Activated gamma-delta T cell treated with Interleukin-2 at 50 U/mL for 16 hours (primary cell): ENCODE measurements at regions not wholly inside any gene's neighbourhood (a gene's known extent, or its start where the extent isn't known, plus 50 kb on each side); places are given as distances from the start of the nearest gene placed in this dataset.

ENCODE experiments used
- DNase-seq: peaks from one replicate; pipeline ENCODE4 v3.0.0-alpha.2; 2020

- DNase-seq, result no peak
These were observed 1254.2 kb upstream of the SLC10A2 start for GRCh38 chr13:104320446-104320845.

DNA sequence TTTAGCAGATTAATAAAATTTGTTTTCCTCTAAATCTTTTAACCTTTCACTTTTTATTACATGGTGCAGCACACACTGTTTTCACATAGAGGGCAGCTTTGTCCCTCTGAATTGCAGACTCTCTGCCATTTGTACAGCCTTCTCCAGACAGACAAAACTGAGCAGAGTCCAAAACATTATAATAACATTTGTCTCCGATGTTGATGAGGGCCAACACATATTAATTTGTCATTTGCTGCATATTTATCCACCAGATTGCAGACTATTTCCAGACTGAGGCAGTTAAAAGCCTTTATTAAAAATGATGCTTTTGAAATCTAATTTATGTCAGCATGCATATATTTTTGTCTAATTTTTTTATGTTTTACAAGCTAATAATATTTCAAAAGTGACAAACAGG is 1251.9 kb upstream of the SLC10A2 start:
- no peak for DNase-seq

DNA sequence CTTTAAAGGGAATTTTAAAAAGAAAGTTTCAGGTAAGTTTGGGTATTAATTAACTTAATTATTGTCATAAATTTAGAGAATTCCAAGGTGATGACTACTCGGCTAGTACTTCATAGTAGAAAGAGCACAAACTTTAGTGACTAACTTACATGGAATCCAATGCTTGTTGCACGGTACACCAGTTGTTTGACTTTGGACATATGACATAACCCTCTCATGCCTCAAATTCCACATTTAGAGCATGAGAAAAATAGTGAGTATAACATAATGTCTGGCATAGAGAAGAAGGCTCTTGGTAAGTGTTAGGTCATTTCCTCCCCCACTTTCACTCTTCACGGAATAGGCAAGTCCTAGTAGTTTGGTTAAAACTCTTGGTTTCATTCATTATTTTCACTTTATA is 1249.4 kb upstream of the SLC10A2 start:
- no peak for DNase-seq

DNA sequence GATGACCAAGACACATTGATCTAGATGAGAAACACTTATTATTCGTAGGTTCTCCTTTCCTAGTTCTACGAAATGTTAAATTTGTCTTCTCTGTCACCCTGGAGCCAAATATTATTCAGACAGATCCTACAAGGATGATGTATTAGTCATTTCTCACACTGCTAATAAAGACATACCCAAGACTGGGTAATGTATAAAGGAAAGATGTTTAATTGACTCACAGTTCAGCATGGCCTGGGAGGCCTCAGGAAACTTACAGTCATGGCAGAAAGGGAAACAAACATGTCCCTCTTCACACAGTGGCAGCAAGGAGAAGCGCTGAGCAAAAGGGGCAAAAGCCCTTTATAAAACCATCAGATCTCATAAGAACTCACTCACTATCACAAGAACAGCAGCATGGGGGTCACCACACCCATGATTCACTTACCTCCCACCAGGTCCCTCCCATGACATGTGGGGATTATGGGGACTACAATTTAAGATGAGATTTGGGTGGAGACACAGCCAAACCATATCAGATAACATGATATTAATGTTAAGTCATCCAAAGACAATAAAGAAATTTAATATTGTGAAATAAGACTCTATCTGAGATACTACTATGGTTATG is 1248.8 kb upstream of the SLC10A2 start:
- DNase-seq, result no peak

- no peak for DNase-seq
These were observed 1248.1 kb upstream of the SLC10A2 start for GRCh38 chr13:104314321-104314720.

DNA sequence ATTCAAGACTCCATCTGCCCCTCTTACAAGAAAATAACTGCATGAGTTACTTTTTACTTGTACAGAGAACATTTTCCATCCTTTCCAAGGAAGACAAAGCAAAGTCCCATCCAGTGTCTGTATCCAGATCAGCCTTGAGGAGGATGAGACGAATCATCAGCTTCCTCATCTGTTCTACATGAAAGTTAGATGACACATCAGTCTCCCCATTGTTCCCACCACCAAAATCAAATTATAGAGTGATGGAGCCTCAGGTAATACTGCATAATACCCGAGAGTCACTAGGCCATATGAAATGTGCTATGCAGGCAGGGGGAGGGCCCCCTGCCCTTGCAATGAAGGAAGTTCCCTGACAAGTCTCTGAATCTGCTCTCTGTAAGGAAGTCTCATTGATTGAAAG is 1244.6 kb upstream of the SLC10A2 start:
- no peak for DNase-seq

DNA sequence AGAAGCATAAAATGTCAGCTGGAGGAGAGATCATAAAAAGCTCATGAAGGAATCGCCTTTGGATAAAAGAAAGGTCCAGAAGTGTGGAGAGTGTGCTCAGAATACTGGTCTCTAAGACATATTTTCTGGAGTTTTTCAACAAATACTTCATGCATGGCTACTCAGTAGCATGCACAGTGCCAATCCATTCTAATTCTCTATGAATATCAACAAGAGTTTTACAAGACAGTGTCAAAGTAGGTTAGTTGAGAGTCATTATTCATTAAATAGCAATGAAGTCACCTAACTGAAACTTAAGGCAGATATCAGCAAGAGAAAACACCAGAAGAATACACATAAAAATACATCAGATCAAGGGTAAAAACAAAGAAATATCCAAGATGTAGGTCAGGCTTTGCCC is 1243.2 kb upstream of the SLC10A2 start:
- DNase-seq, result no peak

GRCh38 chr13:104301171-104301975 is 1235.2 kb upstream of the SLC10A2 start:
- DNase-seq, result no peak

GRCh38 chr13:104297075-104297474 is 1230.9 kb upstream of the SLC10A2 start:
- DNase-seq, result no peak

DNA sequence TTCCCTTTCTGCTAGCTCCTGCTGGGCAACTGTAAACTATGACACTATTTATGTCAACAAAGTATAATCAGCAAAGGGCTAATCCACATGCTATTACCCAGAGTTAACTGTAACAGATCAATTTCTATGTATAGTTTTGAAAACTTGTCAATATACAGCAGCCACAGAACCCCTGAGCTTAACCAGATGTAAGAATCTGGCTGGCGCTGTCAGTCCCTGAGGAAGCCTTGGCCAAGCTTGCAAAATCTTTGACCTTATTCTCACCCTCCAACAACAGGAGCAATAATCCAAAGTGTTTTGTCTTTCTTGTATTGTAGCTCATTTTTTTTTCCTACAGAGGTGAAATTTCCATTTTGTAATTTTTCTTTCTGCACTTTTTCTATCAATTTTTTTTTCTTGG is 1230.1 kb upstream of the SLC10A2 start:
- DNase-seq, result no peak

GRCh38 chr13:104295537-104295936 is 1229.3 kb upstream of the SLC10A2 start:
- no peak for DNase-seq

DNA sequence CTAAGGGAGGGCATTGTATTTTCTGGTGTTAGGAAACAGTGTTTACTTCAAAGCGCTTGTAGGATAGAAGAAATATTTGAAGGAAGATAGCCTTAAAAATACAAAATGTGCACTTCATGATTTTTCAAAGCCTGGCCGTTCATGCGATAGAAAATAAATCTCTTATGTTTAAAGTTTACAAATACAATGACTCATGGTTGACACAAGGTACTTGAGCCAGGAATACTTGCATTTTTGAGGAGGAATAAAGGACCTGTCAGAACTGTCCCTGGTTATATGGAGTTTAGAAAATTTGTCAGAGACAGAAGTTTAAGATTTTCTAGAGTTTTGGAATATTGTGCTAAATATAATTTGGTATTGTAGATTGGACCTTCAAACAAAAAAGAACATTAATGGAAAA is 1223.2 kb upstream of the SLC10A2 start:
- no peak for DNase-seq

GRCh38 chr13:104288496-104288895 is 1222.3 kb upstream of the SLC10A2 start:
- DNase-seq, result no peak

DNA sequence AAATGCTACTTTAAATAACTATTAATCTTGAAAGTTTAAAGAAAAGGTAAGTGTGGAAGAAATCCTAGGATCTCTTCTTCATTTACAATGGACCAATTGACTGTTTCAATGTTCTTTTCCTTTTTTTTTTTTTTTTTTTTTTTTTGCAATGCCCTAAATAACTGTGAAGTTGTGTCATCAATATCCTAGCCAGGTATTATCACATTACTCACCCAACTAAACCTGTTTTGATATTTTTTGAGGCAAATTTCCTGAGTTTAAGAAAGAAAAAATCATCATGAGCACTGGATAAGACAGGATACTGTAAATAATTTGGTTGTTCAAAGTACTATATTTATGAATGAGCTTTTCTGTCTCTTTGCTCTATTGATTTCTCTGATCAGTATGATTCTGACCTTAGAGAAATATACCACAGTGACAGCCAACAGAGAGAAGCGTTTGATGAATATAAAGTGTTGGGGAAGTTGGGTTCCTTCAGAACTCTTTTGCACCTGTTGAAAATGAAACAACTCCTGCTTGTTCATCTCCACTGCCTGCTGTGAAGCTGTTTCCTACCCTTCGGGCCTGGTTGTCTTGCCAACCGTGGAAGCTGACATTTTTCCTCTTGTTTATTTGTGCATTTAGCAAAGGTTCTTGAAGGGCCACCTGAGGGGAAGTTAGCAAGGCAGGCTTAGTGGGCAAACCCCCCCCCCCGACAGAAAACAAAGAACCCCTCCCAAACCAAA is 1220.5 kb upstream of the SLC10A2 start:
- no peak for DNase-seq

GRCh38 chr13:104281910-104282309 is 1215.7 kb upstream of the SLC10A2 start:
- no peak for DNase-seq

DNA sequence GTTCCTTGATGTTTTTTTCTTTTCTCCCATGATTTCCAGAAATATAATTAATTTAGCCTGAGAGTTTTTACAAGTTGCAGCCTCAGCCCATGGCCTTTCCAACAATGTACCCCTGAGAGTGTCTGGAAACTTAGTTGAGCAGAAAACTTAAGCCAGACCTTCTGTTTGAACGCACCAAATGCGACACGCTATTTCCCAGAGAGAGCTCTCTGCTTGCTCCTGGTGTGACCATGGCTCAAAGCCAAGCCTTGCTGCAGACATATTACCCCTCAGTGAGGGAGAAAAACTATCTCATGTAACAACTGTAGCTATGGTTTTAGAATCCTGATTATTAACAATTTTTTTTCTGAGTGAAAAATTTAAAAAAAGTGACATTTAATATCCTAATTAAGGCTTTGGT is 1204.5 kb upstream of the SLC10A2 start:
- DNase-seq, result no peak

DNA sequence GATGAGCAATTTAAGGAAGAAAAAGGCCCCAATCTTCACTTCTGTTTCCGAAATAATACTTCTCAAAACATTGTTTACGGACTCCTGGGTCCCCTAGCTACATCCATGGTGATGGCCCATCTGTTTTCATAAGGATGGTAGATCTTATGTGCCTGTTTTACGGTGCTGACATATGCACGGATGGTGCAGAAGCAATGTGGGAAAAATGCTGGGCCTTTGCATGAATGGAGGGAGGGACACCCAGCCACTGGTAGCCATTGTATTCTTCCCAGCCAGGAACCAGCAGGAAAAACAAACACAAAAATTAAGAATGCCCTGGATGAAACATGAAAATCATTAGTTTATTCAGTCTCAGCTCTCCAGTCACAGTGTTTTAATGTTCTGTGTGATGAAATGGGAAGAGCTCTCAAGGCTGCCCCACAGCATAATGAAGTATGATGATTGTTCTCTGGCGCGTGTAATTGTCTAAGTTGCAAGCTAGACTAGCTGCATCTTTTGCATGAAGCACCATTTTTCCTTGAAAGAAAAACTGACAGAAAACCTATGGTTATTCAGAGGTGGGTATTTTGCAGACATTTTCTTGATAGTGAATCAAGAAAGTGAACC is 1201.1 kb upstream of the SLC10A2 start:
- no peak for DNase-seq

DNA sequence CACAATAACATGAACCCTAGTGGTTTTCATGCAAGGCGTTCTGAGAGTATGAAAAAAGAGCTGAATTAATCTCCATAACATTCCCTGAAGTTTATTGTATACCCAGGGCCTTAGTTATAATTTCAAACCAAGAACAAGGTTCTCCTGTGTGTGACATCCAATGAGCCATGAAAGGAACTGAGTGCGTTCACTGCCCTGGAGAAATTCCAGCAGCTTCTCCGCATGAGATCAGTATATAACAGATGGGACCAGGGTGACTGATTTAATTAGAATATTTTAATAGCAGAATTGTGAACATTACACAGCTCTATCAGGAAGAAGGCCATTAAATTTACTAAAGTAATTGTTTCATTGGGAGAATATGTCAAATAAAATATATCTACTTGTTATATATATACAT is 1190.5 kb upstream of the SLC10A2 start:
- no peak for DNase-seq

GRCh38 chr13:104253063-104253680 is 1187.0 kb upstream of the SLC10A2 start:
- no peak for DNase-seq

- no peak for DNase-seq
These were observed 1185.7 kb upstream of the SLC10A2 start for GRCh38 chr13:104251931-104252330.

DNA sequence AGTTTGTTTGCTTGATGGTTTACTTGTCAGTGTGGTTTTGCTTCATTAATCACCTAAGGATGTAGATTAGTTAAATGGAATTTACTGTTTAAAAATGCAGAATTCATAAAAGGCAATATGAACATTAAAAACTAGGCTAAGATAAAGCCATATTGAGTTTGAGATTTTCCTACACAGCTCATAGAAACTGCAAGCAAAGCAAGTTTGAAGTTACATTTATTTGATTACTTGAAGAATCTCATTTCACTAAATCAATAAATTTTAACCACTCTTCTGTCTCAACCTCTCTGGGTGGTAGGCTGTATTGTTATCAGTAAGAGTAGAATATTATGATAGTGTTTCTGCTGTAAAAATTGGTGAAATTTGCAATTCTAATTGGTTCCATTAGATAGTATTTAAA is 1180.7 kb upstream of the SLC10A2 start:
- DNase-seq, result no peak

GRCh38 chr13:104206450-104207044 is 1140.3 kb upstream of the SLC10A2 start:
- no peak for DNase-seq

GRCh38 chr13:104204177-104204576 is 1138.0 kb upstream of the SLC10A2 start:
- no peak for DNase-seq
